RKO (cell line): ENCODE measurements at regions not wholly inside any gene's neighbourhood (a gene's known extent, or its start where the extent isn't known, plus 50 kb on each side); places are given as distances from the start of the nearest gene placed in this dataset.

ENCODE experiments used
- DNase-seq: peaks from one replicate; pipeline ENCODE4 v3.0.0-alpha.2; 2016; ENCODE audit warnings: low spot score

GRCh38 chr2:38448692-38449410 lies 71.8 kb upstream of the ATL2 start:
- no peak for DNase-seq

- no peak for DNase-seq
Measured at GRCh38 chr2:38446906-38447561, 70.0 kb upstream of the ATL2 start.

GRCh38 chr2:38446418-38446817 lies 69.3 kb upstream of the ATL2 start:
- DNase-seq: no peak

GRCh38 chr2:38444247-38444646 lies 67.2 kb upstream of the ATL2 start:
- DNase-seq: no peak

GRCh38 chr2:38442643-38443541 lies 65.8 kb upstream of the ATL2 start:
- DNase-seq: no peak

- no peak for DNase-seq
Measured at GRCh38 chr2:38441346-38441745, 64.3 kb upstream of the ATL2 start.

GRCh38 chr2:38440655-38441054 lies 63.6 kb upstream of the ATL2 start:
- no peak for DNase-seq

GRCh38 chr2:38439863-38440262 lies 62.8 kb upstream of the ATL2 start:
- no peak for DNase-seq

GRCh38 chr2:38438883-38439612 lies 62.0 kb upstream of the ATL2 start:
- no peak for DNase-seq

GRCh38 chr2:38438133-38438882 lies 61.2 kb upstream of the ATL2 start:
- DNase-seq: no peak

GRCh38 chr2:38436227-38436664 lies 59.2 kb upstream of the ATL2 start:
- no peak for DNase-seq

GRCh38 chr2:38435775-38436174 lies 58.7 kb upstream of the ATL2 start:
- no peak for DNase-seq

- DNase-seq: no peak
Measured at GRCh38 chr2:38434595-38434994, 57.5 kb upstream of the ATL2 start.

- DNase-seq: peak; percentile 76
Measured at GRCh38 chr2:38433607-38433975, 56.5 kb upstream of the ATL2 start.

GRCh38 chr2:38432820-38433606 lies 55.9 kb upstream of the ATL2 start:
- no peak for DNase-seq

GRCh38 chr2:38430597-38431207 lies 53.6 kb upstream of the ATL2 start:
- DNase-seq: no peak

- no peak for DNase-seq
Measured at GRCh38 chr2:38430196-38430595, 53.1 kb upstream of the ATL2 start.

- no peak for DNase-seq
Measured at GRCh38 chr2:38427936-38428335, 50.9 kb upstream of the ATL2 start.

GRCh38 chr2:38427054-38427453 lies 50.0 kb upstream of the ATL2 start:
- DNase-seq: no peak
